Activated CD8-positive, alpha-beta memory T cell treated with anti-CD3 and anti-CD28 coated beads for 36 hours (primary cell): ENCODE measurements at regions not wholly inside any gene's neighbourhood (a gene's known extent, or its start where the extent isn't known, plus 50 kb on each side); places are given as distances from the start of the nearest gene placed in this dataset.

ENCODE experiments used
- CTCF ChIA-PET: fragments of 350-600 bp; sonication (Branson Sonifier 250); formaldehyde crosslinking; loops from one replicate; lab custom pipeline; 2021; ENCODE audit warnings: antibody characterized with exemption; lab: Charles Lee
- POLR2A ChIA-PET: fragments of 350-600 bp; sonication (Branson Sonifier 250); formaldehyde crosslinking; loops from one replicate; lab custom pipeline; 2021; ENCODE audit warnings: antibody characterized with exemption; lab: Charles Lee

DNA sequence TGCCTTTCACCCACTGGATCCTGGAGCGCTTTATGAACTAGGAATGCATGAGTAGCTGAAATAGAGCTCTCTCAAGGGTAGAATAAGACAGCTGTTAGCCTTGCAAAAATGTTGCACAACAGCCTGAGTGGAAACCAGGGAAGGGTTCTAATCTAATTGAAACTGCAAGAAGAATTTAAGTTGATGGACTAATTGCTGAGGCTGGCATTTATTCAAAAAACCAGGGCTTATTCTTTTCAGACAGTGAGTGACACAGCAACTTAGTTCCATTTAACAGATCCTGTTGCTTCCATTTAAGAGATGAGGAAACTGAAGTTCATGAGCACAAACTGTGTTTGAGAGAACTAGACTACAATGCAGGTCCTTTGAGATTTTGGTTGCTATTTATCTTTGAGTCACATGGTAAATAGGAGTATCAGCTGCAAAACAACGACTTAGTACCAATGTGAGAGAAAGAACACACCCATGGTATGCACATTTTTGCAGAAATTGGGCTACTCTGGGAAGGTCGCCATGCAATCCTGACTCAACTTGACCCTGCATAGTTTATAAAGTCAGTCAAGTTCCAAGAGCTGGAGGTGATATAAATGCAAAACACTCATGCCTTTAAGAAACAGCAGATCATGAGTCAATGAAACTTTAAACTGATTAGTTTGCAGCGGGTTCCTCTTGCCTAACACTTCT is 76.4 kb upstream of the PARD3B start:
- ChIA-PET POLR2A (no interaction called here), CTCF (no interaction called here)

DNA sequence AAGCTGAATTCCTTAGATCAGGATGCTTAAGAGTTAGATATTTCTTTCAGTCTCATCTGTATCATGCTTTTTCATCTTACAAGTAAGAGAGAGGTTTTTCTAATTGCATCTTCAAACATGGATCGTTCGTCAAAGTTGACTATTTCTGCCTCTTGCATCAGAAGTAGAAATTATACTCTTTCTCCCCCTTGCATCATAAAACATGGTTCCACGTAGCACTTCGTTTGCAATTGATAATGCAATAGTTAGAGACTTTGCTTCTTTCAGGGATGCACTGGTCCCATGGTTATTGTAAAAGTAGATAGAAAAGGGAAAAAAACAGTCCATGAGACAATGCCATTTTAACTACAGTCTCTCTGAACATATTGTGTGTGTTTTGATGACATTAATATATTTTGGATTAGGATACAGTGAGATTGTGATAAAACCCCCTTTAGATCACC is 75.1 kb upstream of the PARD3B start:
- CTCF ChIA-PET = no interaction called here

DNA sequence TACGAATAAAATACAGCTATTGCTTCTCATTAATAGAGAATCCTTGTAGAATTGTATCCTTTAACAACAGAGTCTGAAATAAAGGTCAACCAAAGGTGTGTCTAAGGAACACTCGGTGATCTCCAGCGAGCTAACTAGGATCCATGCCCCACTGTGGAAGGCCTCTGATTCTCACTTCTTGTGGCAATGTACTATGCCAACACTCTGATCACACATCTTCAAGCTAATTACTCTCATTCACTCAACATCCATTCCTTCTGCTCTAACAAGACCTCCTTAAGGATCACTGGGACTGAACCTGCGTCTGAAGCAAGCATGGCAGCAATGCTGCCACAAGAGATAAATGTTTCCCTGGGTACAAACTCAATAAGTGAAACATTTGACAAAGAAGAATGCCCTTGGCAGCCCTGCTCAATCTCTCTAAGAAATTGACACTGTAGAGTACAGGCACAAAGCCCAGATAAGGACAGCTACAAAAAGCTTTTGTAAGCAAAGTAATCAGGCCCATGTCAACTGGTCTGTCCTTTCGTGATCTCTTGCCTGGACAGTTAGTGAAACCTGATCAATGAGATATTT is 74.6 kb upstream of the PARD3B start:
- POLR2A ChIA-PET = no interaction called here
- CTCF ChIA-PET = no interaction called here

More for the DNA sequence above, 75.1 kb upstream of the PARD3B start:
- POLR2A ChIA-PET = no interaction called here

DNA sequence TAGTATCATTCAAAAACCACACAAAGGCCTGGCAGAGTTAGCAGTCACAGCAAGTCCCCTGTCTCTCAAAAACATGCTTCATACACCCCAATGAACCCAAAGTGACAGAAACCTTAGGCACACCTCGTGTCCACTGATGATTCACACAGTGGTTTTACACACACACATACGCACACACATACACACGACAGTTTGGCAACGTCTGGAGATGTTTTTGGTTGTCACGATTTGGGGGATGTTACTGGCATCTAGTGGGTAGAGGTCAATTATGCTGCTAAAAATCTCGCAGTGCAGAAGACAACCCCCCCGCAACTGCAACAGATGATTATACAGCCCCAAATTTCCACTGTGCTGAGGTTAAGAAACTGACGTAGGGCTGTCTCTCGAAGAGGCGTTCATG is 72.9 kb upstream of the PARD3B start:
- ChIA-PET CTCF (no interaction called here), POLR2A (no interaction called here)

DNA sequence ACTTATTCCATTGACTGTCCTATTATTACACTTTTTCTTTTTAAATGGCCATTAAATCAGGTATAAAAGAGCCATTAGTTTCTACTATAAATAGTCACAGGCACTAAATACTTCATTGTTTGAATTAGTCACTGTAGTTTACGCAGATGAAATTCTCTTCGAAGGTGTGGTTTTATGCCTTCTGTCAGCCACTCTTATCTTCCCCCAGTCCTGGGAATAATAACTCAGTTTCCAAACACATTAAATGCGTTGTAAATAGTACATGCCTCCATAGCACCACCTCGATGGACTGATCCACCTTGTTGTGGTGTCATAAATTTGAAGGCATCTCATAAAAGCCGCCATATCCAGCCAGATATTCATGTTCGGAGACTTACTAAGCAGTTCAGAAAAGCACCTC is 72.1 kb upstream of the PARD3B start:
- CTCF ChIA-PET = no interaction called here

DNA sequence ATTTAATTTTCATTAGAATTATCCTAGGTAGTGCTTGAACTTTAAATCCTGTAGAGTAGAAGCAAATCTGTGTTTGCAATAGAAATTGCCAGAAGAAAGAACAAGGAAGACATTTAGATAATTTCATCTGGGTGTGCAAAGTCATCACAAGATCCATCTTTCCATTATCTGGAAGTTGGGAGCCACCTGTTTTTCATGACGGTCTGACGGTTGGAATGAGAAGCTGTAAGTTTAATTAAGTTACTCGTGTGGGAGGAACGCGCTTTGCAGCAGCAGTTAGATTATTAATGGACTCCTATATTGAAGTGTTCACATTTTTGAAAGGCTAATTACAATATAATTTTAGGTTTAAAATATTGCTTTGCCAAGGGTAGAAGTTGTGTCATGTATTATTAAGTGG is 69.9 kb upstream of the PARD3B start:
- ChIA-PET POLR2A (no interaction called here), CTCF (interaction anchor here (0.5 to 0.6 kb wide), 2 partner anchors 174 to 286 kb away, joined by 3 to 4 read pairs; no protein-coding TSS in a partner anchor)

More for the DNA sequence above, 72.1 kb upstream of the PARD3B start:
- POLR2A ChIA-PET = no interaction called here

DNA sequence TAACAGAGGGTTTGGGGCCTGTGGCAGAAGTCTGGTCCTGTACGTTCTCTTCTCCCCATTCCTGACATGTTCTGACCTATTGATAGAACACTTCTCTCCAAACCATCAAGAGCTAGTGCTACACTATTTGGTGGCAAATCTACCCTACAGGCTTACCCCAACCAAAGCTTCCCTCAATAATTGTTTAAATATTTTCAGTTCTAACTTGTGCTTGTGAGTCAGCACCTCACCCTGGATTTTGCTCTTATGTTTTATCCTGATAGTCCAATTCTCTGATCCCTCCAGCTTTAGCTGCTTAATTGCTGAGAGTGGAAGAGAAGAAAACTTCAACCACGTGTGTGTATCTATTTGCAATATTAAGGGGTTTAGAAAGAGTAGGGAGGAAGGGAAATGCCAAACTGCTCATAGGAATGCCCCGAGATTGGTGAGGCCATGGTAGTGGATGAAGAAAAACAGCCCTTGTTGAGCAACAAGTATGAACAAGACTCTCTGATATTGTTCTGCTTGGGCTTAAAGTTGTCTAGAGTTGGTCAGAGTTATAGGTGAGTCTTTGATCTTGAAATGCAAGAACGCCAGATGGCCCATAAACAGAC is 67.8 kb upstream of the PARD3B start:
- CTCF ChIA-PET = interaction anchor here (0.7 kb wide), 1 partner anchor 35 kb away, joined by 4 read pairs; no protein-coding TSS in a partner anchor

DNA sequence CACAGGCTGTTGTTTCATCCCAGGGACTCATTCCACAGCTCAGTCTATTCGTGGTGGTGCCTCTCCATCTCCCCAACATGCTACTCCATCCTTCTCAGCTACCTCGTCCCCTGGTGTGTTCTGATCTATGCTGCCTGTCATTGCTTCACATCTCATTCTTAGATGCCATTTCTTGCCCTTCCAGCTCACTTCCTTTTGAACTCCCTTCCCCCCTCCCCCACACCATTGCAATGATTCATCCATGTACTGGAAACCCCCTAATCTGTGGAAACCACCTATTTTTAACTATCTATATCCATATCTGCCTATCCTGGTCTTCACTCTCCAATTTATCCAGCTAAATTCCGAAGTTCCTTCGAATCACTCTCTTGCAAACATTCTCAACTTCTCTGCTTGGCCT is 65.7 kb upstream of the PARD3B start:
- CTCF ChIA-PET = no interaction called here

More for the DNA sequence above, 67.8 kb upstream of the PARD3B start:
- POLR2A ChIA-PET = interaction anchor here (0.7 kb wide), 1 partner anchor 158 kb away, joined by 7 read pairs; no protein-coding TSS in a partner anchor

DNA sequence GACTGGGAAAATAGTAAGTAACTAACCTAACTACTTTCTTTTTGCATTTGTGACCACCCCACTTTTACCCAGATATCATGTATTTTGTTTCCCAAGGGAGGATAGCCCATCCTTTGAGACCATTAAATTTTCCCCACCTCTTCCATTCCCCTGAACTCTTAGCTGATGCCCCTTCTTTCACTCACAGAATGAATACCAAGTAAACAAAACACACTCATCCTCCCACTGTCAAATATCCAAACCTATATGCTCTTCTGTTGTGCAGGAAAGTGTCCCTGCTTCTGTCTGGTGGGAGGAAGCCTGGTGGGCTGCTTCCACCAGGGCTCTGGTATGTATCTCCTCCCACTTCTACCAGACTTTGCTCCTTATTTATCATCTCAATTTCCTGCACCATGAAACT is 64.6 kb upstream of the PARD3B start:
- POLR2A ChIA-PET = no interaction called here
- CTCF ChIA-PET = no interaction called here

More for the DNA sequence above, 65.7 kb upstream of the PARD3B start:
- POLR2A ChIA-PET = no interaction called here

DNA sequence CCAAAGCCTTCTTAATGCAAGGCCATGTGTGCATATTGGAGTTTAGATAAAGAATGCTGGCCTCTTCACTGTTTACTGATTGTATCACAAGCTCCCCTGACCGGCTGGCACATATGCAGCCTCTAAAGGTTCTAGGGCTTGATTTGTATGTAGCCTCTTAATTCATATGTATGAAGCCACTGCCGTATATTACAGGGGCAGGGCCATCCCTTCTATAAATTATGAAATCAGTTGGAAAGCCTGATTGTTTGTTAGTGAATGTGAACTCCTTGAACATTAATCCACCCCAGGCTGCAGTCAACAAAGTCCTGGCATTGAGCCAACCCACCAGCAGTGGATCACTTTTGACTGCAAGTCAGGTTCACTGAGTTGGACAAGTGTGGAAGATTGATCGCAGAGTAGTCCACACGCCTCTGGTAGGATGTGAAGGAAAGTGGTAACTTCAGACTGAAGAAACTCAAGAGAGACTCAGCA is 61.6 kb upstream of the PARD3B start:
- CTCF ChIA-PET = no interaction called here
- POLR2A ChIA-PET = no interaction called here

DNA sequence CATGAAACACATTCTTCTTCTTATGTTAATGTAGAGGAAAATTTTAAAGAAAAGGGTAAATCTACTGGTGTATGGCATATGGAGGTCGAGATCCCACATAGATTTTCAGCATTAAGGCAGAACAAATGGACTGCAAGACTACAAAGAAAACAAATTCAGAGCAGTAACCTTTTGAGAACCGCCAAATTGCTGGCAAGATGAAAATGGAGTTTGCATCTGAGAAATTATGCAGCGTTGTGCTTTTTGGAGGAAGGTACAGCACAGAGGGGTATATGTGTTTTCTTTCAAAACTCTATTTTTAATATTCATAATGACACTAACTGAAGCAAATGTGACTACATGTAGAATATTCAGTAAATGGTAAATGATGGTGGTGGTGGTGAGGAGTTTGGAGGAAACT is 59.0 kb upstream of the PARD3B start:
- POLR2A ChIA-PET = no interaction called here
- CTCF ChIA-PET = no interaction called here

DNA sequence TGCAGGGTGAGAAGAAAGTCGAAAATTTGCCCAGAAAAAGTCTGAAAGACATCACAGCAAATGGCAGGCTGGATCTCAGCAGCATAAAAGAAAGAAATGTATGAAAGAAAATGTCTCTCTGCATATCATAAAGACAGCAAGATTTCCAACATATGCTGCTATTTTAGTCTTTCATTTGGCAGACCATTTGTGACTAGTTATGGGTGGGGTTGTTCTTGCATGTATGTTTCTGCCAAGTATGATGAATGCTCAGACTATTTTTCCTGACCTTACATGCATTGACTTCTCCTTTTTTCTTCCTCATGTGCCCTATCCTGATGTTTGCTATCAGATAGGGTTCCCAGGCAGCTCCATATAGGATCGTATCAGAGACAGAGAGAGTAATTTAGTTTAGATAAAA is 58.5 kb upstream of the PARD3B start:
- CTCF ChIA-PET = no interaction called here
- POLR2A ChIA-PET = no interaction called here

DNA sequence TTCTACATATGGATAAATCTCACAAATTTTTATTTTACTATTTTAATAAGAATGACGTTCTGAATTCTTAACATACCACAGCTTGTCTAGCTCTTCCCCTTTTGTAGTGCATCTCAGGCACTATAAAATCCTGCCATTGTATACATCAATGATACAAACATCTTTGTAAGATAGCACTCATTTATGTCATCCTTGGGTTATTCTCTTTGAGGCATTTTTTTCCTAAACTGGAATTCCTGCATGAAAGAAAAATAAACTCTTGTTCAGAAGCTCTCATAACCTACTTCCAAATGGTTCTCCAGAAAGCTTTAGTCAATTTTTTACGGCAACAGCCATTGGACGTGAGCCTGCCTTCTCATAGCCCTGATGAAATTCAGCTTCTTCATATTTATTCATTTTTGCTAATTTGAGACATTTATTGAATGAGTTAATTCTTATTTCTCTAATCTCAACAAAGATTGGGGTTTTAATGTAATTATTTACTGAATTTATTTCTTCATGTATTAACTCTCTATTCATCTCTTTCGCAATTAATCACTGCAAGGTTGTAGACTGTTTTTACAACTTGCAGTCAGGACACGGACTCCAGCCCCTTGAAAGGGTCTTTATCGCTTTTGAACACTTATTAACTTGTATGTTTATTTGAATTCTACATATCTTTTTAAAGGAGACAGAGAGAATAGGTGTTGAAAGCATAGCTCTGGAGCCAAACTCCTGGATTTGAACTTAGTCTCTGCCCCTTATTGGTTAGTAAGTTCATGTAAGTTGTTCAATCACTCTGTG is 57.6 kb upstream of the PARD3B start:
- POLR2A ChIA-PET = no interaction called here
- CTCF ChIA-PET = no interaction called here

DNA sequence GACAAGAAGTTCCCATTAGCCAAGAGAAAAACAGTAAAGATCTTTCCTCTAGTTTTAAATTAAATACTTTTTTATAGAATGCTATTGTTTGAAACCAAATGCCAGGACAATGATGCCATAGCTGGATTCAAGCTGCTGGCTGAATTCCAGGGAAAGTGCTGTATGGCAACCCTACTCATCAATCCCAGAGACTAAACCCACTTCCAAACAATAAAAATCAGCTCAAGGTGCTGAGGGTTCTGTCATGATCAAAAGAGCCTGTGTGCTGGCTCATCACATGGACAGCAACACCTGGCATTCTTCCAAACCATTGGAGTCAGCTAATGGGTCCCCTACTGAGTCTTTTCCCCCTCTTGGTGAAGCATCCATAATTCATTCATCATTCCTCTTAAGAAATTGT is 53.7 kb upstream of the PARD3B start:
- ChIA-PET CTCF (interaction anchor here (0.6 kb wide), 1 partner anchor 613 kb away, joined by 4 read pairs; no protein-coding TSS in a partner anchor), POLR2A (no interaction called here)

DNA sequence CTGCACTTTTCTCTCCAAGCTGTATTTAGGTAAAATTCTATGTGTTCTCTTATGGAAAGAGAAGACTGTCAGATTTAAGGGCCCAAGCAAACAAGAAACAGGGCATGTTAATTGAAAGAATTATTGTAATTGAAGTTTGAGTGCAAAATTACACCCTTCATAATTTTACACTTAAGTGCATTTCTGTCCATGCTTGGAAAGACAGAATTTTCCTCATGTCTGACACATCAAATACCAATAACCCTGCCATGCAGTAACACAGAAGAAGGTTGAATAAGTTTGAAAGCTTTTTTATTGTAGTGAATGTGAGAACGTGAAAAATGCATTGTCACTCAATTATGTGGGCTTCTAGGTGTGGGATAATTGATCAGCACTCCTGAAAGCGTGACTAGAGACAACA is 52.9 kb upstream of the PARD3B start:
- POLR2A ChIA-PET = no interaction called here
- CTCF ChIA-PET = no interaction called here

DNA sequence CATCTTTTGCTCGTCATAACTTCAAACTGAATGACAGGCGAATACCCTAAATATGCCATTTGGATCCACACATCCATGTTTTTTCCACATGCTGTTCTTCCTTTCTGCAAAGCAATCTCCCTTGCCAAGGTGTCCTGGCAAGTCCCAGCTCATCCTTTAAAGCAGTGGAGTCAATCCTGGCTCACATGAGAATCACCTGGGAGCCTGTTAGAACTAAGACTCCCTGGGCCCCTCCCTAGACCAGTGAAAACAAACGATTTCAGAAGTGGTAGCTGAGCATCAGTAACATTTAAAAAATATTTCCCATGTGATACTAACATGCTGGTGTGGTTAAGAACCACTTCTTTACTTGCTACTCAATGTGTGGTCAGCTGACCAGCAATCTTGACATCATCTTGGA is 50.6 kb upstream of the PARD3B start:
- POLR2A ChIA-PET = no interaction called here
- CTCF ChIA-PET = no interaction called here

DNA sequence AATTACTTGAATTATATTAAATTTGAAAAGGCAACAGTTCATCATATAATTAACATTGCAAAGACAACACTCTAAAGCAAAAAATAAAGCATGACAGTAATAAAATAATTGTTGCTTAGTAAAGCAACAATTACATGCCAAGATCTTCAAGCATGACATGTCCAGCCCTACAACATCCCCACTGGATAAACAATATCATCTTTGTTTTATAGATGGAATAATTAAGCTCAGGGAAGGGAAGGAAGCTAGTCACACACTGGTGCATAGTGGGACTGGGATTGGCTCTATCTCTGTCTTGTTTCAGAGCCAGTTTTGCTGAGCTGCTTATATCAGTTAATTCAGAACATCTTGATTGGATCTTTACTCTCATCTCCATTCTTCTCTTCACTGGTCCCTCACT is 49.9 kb upstream of the PARD3B start:
- POLR2A ChIA-PET = no interaction called here
- CTCF ChIA-PET = no interaction called here
